Fibroblast of lung (primary cell): ENCODE measurements at regions not wholly inside any gene's neighbourhood (a gene's known extent, or its start where the extent isn't known, plus 50 kb on each side); places are given as distances from the start of the nearest gene placed in this dataset.

Source experiments
- DNase-seq, 2 donors: peaks; one replicate each; pipeline versions ENCODE4 v3.0.0 to v3.0.0-alpha.2; 2010; ENCODE audit warnings: low read depth in 2 of 2
- H2AFZ ChIP-seq: 2 replicates; pipeline ENCODE4 v1.5.1; 2012; ENCODE audit warnings: low read length, control low read depth, inconsistent platforms
- H3K27ac ChIP-seq: 2 replicates; pipeline ENCODE4 v1.5.1; 2011; ENCODE audit warnings: low read length, control low read depth; ENCODE audit not compliant: insufficient read depth
- H3K27me3 ChIP-seq: 2 replicates; pipeline ENCODE4 v1.5.1; 2011; ENCODE audit warnings: mild to moderate bottlenecking, low read length; ENCODE audit not compliant: control insufficient read depth, insufficient read depth
- H3K36me3 ChIP-seq: 2 replicates; pipeline ENCODE4 v1.5.1; 2011; ENCODE audit warnings: low read length; ENCODE audit not compliant: control insufficient read depth, insufficient read depth
- H3K4me1 ChIP-seq: 2 replicates; pipeline ENCODE4 v1.5.1; 2011; ENCODE audit warnings: low read length; ENCODE audit not compliant: control insufficient read depth, insufficient read depth; ENCODE audit errors: extremely low read depth
- H3K4me2 ChIP-seq: 2 replicates; pipeline ENCODE4 v1.5.1; 2011; ENCODE audit warnings: low read length, control low read depth; ENCODE audit not compliant: insufficient read depth; ENCODE audit errors: extremely low read depth
- H3K4me3 ChIP-seq, 4 experiments: fragments of 200-600 bp in 1 of 4; sonication (generic) in 1 of 4; replicated peaks in 1 of 4; 2 replicates each; pipeline ENCODE4 v1.5.1; 2011 to 2016; ENCODE audit warnings: low read length in 4 of 4, low read depth in 3 of 4, mild to moderate bottlenecking in 3 of 4, control low read depth in 2 of 4, inconsistent platforms in 1 of 4, mixed read lengths in 1 of 4; ENCODE audit not compliant: insufficient read depth in 1 of 4; ENCODE audit errors: control extremely low read depth in 1 of 4
- H3K79me2 ChIP-seq: 2 replicates; pipeline ENCODE4 v1.5.1; 2012; ENCODE audit warnings: mild to moderate bottlenecking, low read length, inconsistent platforms; ENCODE audit not compliant: control insufficient read depth, insufficient read depth
- H3K9ac ChIP-seq: 2 replicates; pipeline ENCODE4 v1.5.1; 2011; ENCODE audit warnings: mild to moderate bottlenecking, low read length, control low read depth; ENCODE audit not compliant: insufficient read depth
- H3K9me3 ChIP-seq: 2 replicates; pipeline ENCODE4 v1.5.1; 2012; ENCODE audit warnings: low read depth, low read length; ENCODE audit not compliant: control insufficient read depth, insufficient read depth
- H4K20me1 ChIP-seq: 2 replicates; pipeline ENCODE4 v1.5.1; 2011; ENCODE audit warnings: low read length; ENCODE audit not compliant: control insufficient read depth, insufficient read depth; ENCODE audit errors: extremely low read depth
- CTCF ChIP-seq, 2 donors: IDR thresholded peaks in 1 of 2; conservative IDR thresholded peaks in 1 of 2; 1 replicate in 1 of 2; 2 replicates in 1 of 2; pipeline ENCODE4 v1.5.1; 2011 to 2012; ENCODE audit warnings: low read length in 2 of 2, control low read depth in 1 of 2, inconsistent platforms in 1 of 2, low read depth in 1 of 2, mild to moderate bottlenecking in 1 of 2
- EZH2 ChIP-seq: IDR thresholded peaks from 2 replicates; pipeline ENCODE4 v1.5.1; 2012; ENCODE audit warnings: low read length, control low read depth, mild to moderate bottlenecking; ENCODE audit errors: missing control alignments

DNA sequence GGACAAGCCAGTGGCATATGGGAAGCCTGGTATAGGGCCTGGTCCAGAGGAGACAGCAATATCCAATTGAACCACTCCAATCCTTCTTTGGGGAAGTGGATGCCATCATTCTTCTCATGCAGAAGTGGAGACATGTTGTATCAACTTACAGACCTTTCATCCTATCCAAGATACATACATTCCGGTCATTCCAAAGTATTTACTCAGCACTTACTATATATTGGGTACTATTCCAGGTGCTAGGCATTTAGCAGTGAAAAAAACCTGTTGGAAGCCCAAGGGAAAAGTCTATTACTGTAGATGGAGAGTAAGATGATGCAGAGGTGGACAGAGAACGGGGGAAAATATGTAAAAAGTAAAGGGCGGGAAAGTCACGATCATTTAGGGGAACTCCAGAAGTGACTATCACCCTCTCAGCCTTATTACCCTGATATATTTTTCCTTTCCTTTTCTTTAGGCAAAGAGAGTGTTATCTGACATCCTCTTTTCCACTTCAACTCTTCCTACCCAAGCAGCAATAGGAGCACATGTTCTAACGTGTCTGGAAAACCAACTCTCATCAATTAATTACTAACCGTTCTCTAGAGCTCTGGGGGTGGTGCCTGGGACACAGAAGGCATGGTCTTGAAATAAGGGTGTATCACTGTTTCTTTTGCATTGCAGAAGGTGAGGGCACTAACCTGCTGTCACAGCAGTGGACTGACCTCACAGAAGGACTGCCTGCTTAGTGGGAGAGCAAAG is 210.1 kb upstream of the MAF start:
- no peak overlapping the region for H3K4me3 ChIP-seq
- TF ChIP-seq EZH2, result no peak
- TF ChIP-seq CTCF (conservative IDR thresholded peaks at IDR 0.05 in 1 of 2, IDR thresholded peaks at IDR 0.05 in 1 of 2; ENCODE audit: low read depth in 1 of 2, low read length in 2 of 2), result no peak
- no peaks in the 10 kb centered on the region for H4K20me1 ChIP-seq
- H3K27me3 ChIP-seq, result peaks cover 2% of the 10 kb centered on the region
- H2AFZ ChIP-seq, result no peak overlapping the region
- no peaks in the 10 kb centered on the region for H3K36me3 ChIP-seq
- H3K79me2 ChIP-seq, result no peaks in the 10 kb centered on the region
- DNase-seq, result peak in 1 of 2 donors; percentile 5
- no peaks in the 10 kb centered on the region for H3K4me1 ChIP-seq
- H3K9me3 ChIP-seq, result no peaks in the 10 kb centered on the region
- no peak overlapping the region for H3K9ac ChIP-seq
- no peak overlapping the region for H3K27ac ChIP-seq
- no peak overlapping the region for H3K4me2 ChIP-seq

- H3K4me2 ChIP-seq, result no peak overlapping the region
- H3K4me3 ChIP-seq, result no peak overlapping the region
- H3K9me3 ChIP-seq, result no peaks in the 10 kb centered on the region
- no peak overlapping the region for H3K27ac ChIP-seq
- no peaks in the 10 kb centered on the region for H4K20me1 ChIP-seq
- H2AFZ ChIP-seq, result no peak overlapping the region
- H3K9ac ChIP-seq, result no peak overlapping the region
- no peaks in the 10 kb centered on the region for H3K4me1 ChIP-seq
- H3K36me3 ChIP-seq, result no peaks in the 10 kb centered on the region
- TF ChIP-seq CTCF (conservative IDR thresholded peaks at IDR 0.05 in 1 of 2, IDR thresholded peaks at IDR 0.05 in 1 of 2; ENCODE audit: low read depth in 1 of 2, low read length in 2 of 2), result no peak
- TF ChIP-seq EZH2, result no peak
- DNase-seq, result no peak
- no peaks in the 10 kb centered on the region for H3K27me3 ChIP-seq
- no peaks in the 10 kb centered on the region for H3K79me2 ChIP-seq
Measured at GRCh38 chr16:79809376-79809775, 208.8 kb upstream of the MAF start.

DNA sequence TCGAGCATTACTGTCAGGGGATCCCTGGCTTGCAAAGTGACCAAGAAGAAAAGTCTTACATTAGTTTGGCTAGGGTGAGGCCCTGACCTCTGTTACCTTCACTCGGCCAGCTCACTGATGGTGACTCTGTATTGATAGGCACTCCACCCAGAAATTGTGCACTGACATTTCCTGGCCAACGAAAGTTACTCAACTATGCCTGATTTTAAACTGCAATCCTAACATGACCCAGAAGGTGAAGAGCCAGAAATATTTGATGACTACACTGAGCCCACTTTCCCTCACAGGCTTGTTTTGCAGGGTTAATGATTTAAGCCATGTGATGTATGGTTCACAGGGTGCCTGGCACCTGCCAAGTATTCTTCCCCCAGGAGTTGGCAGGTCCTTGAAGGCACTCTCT is 208.2 kb upstream of the MAF start:
- H3K27me3 ChIP-seq, result no peaks in the 10 kb centered on the region
- H3K9me3 ChIP-seq, result no peaks in the 10 kb centered on the region
- no peak for DNase-seq
- no peak overlapping the region for H3K9ac ChIP-seq
- no peak overlapping the region for H3K4me2 ChIP-seq
- H3K4me3 ChIP-seq, result no peak overlapping the region
- H2AFZ ChIP-seq, result no peak overlapping the region
- no peaks in the 10 kb centered on the region for H4K20me1 ChIP-seq
- no peak overlapping the region for H3K27ac ChIP-seq
- no peak for TF ChIP-seq EZH2
- no peak for TF ChIP-seq CTCF (conservative IDR thresholded peaks at IDR 0.05 in 1 of 2, IDR thresholded peaks at IDR 0.05 in 1 of 2; ENCODE audit: low read depth in 1 of 2, low read length in 2 of 2)
- H3K4me1 ChIP-seq, result no peaks in the 10 kb centered on the region
- H3K36me3 ChIP-seq, result no peaks in the 10 kb centered on the region
- H3K79me2 ChIP-seq, result no peaks in the 10 kb centered on the region
